ENCODE measurements at regions not wholly inside any gene's neighbourhood (a gene's known extent, or its start where the extent isn't known, plus 50 kb on each side); places are given as distances from the start of the nearest gene placed in this dataset.
A peak's percentile ranks its signal among the peaks of the same experiment; 100 is the strongest.
"Not testable (repeated sequence)": the region's sequence is repeated elsewhere in the genome, so short reads cannot be mapped to it uniquely, and the experiment has no call there.

DNA sequence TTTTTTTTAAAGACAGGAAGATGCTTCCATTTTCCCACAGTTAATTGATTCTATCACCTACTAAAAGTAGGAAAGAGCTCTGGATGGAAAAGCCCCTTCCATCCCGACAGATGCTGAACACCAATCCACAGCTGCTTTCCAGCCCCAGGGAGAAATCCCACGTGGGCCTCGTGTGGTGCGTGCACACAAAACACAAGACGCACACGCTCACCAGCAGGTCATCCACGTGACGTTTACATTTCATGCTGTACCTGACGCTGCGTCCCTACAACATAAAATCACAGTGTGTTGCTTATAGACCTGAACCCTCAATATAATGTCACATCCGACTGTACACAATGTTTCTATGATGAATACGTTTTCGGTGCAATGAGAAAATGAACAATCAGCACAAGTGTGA is 50.2 kb upstream of the DACT2 start:
- no peak for DNase-seq

DNA sequence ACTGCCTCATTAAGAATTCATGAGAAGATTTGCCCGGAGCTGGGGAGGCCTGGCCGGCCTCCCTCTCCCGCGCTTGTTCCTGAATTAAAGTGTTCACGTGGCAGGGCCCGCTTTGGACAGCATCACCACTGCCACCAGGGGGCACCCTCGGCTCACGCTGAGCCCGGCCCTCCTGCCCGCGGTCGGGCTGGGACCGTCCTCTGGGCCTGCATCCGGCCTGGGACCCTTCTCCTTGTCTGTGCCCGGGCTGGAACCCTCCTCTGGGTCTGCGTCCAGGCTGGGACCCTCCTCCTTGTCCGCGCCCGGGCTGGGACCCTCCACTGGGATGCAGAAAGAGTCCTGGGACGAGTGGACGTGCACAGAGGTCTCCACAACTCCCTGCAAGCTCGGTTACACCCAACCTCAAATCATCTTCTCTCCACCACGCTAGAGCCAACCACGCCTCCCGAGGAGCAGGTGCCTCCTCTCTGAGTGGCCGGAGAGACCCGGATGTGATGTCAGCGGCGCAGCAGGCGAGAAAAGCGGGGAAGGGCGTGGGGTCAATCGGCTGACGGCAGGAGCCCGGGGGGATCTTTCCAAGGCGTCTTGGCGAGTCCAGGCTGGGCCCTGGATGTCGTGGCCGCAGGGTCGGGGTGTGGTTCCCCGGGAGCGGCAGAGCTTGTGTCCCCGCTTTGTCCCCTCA is 50.9 kb upstream of the DACT2 start:
- DNase-seq, result peak in 1 of 2 experiments; percentile 35

DNA sequence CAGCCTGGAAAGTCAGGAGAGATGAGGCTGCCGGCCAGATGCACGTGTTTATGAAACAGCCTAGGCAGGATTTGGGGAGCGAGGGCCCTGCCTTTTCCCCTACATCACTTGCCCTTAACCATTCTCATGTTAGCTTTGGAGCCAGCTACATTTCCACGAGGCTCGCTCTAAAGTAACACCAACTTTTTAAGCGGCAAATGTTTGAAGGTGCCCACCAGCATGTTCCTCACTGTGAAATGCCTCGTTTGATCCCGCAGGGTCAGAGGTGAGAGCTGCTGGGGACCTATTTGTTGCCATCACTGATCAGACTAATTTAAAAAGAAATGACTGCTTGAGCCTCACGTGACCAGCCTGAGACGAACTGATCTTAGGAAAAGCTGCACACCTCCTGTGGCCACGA is 51.6 kb upstream of the DACT2 start:
- no peak for DNase-seq

DNA sequence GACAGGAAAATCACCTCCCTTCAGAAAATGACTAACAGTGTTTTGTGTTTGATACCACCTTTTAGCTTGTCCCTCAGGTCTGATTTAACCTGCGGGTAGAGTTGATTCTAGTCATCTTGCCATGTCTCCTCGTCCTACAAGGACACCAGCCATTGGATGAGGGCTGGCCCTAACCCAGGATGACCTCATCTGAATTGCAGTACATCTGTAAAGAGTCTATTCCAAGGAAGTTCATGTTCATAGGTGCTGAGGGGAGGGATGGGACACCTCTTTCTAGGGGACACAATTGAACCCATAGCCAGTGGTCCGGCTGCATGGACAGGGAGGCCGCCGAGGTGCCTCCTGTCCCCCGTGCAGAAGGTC is 52.0 kb upstream of the DACT2 start:
- DNase-seq, result no peak

DNA sequence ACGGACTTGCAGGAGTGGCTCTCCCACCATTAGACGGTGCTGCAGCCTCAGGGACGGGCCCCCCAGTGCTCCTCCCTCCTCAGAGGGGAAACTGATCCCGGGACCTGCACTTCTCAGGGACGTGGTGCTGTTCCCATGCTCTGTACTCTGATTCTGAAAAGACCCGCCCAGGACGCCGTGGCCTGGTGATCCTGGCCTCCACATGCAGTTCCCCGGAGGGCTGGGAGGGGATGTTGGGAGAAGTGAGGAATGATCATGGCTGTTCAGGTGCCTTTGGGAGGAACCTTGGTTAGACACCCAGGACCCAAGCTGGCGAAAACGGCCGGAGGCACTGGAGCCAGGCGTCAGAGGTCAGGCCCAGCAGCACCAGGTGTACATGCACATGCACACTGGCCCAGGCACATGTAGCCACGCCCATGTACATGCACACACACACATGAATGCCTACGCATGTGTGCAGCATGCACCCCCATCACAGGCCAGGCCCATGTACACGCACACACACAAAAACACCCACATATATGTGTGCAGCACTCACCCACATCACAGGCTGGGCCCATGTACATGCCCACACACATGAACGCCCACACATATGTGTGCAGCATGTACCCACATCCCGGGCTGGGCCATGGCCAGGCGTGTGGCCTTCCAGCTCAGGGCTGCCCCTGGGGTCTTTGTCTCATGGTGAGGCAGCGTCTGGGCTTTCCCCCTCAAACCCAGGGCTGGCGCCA is 52.6 kb upstream of the DACT2 start:
- DNase-seq, result no peak

DNA sequence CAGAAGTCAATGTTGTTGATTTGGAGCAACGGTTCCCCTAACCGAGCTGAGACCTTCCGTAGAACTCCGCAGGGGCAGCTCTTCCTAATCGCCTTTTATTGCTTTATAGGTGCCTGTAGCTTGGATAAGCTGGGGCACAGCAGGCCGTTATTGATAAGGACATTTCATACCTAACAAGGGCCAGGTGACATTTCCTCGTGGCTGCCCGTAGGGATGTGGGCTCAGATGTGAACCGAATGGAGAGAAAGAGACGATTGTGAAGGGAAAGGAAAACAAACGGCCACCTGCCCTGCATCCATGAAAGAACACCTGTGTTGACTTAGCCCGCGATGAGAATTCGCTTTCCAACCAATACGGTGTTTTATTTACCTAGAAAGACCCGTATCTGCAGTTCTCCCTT is 53.3 kb upstream of the DACT2 start:
- peak in 1 of 2 experiments; percentile 4 for DNase-seq

DNA sequence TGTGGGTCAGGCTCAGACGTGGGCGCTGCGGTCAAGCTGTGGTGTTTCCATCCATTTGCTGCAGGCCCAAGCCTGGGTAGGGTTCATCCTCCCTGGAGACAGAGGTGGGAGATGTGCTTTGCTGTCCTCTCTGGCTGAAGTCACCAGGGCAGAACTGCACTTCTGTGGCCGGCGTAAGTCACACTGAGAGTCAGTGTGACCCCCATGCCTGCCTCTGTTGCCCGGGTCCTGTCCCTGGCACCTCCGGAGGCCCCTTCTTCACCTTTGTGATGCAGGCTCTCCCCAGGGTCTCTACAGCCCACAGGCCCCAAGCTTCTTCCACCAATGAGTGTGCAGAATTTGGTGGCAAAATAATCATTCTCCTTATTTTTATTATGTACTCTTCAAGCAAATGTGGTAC is 53.8 kb upstream of the DACT2 start:
- DNase-seq, result no peak

DNA sequence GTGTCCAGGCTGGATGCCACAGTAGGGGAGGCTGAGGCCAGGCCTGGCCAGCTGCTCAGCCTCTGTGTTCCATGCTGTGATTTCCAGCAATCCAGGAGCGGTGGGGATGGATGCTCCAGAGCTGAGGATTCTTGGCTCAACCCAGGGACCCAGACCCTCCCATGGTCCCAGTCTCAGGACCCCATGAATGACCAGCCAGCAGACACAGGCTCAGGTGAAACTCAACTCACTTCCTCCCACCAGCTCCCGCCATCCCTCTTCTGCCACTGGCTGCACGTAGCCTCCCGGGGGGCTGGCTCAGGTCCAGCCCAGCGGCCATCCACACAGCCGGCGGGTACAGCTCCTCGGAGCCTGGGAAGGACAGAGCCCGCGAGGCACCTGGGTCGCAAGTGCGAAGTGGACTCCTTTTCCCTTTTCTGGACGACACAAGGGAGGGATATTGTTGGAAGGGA is 54.5 kb upstream of the DACT2 start:
- no peak for DNase-seq

DNA sequence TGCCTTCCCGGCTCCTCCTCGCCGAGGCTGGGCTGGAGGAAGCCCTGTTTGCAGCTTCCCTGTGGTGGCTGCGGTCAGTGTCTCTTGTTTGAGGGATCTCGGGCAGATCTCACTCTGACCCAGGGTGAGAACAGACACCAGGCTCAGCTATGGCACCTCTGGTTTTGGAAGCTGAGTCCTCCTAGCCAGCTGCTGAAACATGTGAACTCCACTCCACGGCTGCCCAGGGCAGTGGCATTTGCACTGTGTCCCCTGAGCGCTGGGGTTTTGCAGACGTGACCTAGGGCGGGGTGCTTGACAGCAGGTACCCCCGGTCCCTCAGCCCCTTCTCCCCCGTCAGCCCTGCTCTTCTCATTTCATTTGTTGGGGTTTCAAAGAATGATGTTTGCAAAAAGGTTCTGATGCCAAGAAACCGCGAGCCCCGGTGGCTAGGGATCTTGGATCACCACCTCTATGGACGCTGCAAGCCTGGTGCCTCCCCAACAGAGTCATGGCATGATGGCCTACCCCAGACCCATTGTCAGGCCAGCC is 55.0 kb upstream of the DACT2 start:
- no peak for DNase-seq

DNA sequence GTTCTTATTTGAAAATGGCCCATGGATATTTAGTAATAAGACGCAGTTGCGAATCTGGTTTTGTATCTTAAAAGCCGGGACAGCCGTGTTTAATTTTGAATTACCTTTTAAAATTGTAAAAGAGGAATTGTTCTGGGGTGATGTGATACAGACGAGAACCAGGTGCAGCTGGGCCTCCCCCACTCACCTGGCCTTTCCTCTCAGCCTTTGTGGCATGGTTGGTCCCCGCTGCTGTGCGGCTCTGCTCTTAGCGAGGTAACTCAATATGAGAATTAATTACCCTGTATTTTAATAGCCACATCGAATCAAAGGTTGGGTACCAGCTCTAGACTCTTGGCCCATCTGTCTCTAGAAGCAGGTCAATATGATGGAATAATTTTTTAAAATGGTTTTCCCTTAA is 56.5 kb upstream of the DACT2 start:
- no peak for DNase-seq

DNA sequence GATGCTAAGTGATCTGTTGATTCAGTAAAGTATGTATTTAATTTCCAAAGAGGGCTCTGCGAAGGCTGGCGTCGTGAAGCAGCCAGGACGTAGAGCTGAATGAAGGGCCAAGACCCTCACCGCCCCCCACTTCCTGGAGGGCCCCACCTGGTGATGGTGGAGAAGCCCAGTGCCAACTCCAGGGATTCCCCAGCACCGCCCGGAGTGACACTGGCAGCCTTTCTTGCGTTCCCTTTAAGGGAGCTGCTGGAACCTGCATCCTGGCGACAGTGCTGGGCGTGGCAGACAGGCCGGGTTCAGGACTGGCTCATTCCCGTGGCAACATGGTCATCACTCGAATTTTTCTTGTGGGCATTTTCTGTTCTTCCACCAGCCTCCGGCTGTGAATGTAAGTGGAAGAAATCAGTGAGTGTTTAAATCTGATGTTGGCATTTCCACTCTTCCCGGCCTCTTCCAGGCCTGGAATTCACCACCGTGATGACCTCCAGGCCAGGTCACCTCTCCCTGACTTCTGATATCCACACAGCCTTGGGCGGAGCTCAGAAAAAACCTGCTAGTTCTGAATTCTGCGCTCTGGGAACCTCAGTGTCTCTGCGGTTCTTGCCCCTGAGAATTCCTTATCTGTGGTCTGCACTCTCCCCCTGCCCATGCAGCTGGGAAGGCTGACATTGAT is 57.4 kb upstream of the DACT2 start:
- DNase-seq, result no peak

DNA sequence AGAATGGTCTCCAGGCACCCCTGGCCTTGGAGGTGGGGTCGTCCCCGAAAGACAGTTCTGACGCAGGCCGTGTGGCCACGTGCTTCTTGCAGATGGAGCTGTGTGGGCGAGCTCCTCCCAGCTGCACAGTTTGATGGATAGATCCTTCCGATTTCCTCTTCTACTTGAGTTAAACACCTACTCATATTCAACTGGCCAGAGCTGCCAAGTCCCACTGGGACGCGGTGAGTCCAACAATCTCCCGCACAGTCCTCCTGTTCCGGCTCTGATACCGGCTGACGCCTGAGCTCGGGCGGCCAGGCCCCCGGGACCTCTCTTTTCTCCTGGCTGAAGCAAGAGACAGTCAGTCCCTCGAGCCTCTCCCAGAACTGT is 57.9 kb upstream of the DACT2 start:
- DNase-seq, result no peak

DNA sequence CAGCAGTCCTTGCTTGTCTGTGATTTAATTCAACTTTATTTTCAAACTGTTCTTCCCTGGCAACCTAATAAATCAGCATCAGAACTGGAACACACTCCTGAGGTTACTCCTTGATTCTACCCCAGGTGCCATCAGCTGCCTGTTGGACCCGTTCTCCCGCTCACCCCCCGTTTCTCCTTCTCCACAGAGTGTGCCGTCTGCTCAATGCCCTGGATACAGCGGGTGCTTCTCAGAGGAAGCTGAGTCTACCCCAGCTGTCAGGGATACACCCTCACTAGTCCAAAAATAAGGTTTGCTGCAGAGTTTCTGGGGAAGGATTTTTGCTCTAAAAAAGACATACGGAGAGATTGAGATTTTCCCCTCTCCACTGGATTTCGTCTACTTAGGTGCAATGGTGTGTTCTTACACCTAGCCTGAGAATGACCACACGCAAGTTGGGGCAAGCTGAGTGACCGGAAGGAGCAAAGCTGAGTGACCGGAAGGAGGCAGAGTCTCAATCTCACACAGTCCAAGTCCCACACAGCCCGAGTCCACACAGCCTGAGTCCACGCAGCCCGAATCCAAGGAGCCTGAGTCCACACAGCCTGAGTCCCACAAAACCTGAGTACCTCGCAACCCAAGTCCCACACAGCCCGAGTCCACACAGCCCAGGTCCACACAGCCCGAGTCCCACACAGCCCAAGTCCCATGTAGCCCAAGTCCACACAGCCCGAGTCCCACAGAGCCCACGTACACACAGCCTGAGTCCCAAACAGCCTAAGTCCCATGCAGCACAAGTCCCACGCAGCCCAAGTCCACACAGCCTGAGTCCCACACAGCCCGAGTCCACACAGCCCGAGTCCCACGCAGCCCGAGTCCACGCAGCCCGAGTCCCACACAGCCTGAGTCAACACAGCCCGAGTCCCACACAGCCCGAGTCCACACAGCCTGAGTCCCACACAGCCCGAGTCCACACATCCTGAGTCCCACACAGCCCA is 58.6 kb upstream of the DACT2 start:
- DNase-seq, result no peak

DNA sequence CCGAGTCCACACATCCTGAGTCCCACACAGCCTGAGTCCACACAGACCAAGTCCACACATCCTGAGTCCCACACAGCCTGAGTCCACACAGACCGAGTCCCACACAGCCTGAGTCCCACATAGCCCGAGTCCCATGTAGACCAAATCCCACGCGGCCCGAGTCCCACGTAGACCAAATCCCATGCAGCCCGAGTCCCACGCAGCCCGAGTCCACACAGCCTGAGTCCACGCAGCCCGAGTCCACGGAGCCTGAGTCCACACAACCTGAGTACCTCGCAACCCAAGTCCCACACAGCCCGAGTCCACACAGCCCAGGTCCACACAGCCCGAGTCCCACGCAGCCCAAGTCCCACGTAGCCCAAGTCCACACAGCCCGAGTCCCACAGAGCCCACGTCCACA is 60.0 kb upstream of the DACT2 start:
- not testable (repeated sequence) for DNase-seq

DNA sequence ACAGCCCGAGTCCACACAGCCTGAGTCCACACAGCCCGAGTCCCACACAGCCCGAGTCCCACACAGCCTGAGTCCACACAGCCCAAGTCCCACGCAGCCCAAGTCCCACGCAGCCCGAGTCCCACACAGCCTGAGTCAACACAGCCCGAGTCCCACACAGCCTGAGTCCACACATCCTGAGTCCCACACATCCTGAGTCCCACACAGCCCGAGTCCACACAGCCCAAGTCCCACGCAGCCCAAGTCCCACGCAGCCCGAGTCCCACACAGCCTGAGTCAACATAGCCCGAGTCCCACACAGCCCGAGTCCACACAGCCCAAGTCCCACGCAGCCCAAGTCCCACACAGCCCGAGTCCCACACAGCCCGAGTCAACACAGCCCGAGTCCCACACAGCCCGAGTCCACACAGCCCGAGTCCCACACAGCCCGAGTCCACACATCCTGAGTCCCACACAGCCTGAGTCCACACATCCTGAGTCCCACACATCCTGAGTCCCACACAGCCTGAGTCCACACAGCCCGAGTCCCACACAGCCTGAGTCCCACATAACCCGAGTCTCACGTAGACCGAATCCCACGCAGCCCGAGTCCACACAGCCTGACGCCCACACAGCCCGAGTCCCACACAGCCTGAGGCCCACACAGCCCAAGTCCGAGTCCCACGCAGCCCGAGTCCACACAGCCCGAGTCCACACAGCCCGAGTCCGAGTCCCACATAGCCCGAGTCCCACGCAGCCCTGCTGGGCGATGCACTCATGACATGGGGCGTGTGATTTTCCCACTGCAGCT is 60.6 kb upstream of the SMOC2 start:
- DNase-seq, result not testable (repeated sequence)

DNA sequence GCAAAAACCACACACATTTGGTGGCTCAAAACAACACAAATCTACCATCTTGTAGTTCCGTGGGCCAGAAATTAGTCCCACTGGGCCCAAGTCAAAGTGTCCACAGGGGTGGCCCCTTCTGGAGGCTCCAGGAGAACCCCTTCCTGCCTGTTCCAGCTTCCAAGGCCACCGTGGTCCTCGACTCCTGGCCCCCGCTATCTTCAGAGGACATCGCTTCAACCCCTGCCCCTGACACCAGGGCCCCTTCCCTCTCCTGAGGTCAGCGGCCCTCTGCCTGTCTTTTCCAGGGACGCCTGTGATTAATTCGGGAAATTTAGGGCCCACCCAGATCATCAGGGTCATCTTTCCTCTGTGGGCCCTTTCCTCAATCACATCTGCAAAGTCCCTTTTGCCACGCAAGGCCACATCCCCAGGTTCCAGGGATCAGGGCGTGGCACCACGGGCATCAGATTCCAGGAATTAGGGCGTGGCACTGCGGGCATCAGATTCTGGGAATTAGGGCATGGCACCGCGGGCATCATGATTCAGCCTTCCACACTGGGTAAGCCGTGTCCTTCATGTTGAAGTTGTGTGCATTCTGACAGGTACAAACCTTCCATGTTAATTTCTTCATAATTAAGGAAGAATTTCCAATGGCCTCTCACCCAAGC is 59.9 kb upstream of the SMOC2 start:
- DNase-seq, result no peak

DNA sequence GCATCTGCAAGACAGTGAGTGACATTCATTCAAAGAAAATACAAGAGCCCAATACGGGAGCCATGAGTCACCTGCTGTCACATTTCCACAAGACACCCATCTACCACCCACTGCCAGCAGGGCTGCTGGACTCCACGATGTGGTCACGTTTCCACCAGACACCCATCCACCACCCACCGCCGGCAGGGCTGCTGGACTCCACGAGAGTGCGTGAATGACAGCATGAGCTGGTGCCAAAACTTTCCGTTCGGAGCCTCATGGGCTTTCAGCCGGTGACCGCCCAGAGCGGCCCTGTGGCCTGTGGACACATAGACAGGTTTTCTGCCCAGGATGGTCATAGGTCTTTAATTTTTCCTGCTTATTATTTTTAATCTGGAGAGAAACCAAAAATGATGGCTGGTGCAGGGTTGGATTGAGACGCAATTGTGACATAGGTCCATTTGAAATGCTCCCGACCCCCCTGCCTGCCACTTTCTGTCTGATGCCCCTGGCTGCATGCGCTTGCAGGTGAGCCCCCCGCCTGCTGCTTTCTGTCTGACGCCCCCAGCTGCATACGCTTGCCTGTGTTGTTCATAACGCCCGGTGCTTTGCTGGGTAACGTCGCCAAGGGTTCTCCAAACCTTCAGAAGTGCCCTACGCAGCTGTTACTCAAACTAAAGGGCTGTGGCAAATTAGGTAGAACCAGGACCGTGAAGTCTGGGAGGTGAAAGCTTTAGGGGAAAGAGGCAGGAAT is 59.1 kb upstream of the SMOC2 start:
- no peak for DNase-seq

DNA sequence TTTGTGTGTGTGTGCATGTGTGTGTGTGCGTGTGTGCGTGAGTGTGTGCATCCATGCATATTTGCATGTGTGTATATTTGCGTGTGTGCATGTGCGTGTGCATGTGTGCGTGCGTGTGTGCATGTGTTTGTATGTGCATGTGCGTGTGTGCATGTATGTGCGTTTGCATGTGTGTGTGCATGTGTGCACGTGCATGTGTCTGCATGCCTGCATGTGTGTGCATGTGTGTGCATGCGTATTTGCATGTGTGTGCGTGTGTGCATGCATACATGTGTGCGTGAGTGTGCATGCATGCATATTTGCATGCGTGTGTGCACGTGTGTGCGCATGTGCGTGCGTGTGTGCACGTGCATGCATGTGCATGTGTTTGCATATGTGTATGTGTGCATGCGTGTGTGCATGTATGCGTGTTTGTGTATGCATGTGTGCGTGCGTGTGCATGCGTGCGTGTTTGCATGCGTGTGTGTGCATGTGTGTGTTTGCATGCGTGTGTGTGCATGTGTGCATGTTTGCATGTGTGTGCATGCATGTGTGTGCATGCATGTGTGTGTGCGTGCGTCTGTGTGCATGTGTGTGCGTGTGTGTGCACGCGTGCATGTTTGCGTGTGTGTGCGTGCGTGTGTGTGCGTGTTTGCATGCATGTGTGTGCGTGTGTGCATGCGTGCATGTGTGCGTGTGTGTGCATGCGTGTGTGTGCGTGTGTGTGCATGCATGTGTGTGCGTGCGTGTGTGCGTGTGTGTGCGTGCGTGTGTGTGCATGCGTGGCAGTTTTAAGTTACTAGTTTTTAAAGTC is 57.7 kb upstream of the SMOC2 start:
- DNase-seq, result no peak
